ENCODE measurements at regions not wholly inside any gene's neighbourhood (a gene's known extent, or its start where the extent isn't known, plus 50 kb on each side); places are given as distances from the start of the nearest gene placed in this dataset.

DNA sequence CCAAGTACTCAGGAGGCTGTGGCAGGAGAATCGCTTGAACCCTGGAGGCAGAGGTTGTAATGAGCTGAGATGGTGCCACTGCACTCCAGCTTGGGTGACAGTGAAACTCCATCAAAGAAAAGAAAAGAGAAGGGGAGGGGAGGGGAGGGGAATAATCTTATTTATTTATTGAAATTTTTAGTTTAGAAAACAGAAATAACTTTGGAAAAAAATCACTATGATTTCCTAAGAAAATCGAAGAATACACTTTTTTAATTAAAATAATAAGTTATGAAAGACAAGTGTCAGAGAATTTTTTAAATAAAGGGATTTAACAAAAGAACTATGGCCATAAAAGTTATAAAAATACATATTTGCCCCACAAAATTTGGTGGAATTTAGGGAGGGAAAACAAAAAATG is 836.9 kb upstream of the HS3ST1 start:
- no peak for DNase-seq

DNA sequence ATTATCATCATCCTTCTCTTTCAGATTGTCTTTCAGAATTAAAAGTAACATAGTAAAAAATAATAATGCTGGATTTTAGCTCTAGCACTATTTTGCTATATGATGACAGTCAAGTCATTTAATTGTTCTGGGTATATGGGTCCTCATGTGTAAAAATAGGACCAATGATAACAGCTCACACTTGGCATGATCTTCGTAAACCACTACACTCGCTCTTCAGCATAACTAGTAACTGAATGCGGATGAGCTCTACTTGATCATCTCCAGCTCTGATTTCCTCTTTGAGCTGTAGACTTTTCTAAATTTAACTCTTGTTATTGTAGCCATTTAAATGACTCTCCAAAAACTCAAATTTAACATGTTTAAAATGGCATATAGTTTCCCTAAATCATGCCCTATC is 831.8 kb upstream of the HS3ST1 start:
- no peak for DNase-seq

DNA sequence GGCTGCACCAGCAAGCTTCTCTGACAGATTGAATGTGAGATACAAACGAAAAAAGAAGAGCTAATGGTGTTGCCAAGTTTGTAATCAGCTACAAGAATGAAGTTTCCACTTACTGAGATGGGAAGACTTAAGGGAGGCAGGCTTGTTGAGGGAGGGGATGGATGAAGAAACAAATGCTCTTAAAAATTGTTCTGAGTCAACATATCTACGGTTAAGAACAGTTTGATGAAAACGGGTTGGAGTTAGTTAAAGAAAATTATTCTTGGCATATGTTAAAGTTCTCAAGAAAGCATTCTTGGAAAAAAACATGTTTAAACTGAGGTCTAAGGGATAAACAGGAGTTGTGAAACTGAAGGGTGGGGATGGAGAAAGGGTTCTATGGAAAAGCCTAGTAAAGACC is 816.3 kb upstream of the HS3ST1 start:
- no peak for DNase-seq

DNA sequence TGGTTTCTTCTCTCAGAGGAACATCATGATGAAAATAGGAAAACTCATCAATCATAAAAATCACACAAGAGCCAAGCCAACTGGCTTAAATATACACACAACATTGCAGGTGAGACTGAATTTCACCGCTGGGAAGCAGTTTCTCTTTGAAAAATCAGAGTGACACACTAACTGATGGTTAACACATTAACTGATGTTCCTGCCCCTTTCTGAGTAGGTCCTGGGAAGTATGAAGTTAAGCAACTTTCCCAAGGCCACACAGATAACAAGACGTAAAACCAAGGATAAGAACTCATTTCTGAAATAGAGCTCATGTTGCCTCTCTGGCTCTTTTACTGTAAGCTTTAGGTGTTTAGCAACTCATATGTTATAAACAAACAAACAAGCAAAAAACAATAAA is 813.7 kb upstream of the HS3ST1 start:
- no peak for DNase-seq

DNA sequence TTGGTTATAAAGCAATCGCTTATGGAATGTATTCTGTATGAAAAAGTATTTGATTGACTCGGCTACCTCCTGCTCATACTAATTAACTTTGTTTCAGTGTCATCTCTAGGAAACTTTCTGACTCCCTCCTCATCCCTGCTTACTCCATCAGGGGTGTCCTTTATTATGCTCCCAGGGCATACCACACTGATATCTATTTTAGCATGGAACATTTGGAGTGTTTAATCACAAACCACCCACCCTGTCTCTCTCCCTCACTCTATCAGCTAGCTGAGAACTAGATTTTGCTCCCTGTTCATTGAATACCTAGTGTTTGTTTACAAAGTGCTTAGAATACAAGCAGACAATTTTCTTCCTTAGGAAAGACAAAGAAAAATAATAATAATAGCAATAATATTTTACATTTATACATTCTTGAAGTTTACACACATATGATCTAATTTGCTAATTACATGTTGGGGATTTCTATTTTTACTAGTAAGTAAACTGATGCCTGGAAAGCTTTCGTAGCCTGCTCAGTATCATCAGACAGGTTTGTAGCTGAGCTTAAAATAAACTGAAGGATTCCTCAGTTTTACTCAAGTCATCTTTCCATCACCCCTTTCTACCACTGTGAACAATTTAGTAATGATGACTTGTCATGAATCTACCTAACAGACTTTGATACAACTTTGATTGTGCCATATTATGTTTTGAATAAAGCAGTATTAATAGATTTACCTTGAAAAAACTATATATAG is 811.4 kb upstream of the HS3ST1 start:
- no peak for DNase-seq

DNA sequence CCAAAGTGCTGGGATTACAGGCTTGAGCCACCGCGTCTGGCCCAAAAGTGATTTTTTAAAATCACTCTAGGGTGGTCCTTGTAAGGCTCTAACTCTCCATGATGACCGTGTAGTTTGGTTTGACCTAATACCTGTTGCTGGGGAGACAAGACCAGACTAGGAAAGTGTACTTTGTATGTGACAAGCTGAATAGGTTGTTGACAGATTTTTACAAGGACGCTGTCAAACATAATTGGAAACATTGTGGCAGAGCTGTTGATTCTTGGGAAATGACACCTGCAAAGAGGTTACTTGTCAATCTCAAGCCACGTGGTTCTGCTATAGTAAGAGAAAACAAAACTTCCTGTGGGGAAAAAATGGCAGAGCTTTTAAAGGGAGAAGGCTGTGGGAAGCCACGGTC is 802.4 kb upstream of the HS3ST1 start:
- DNase-seq, result no peak

GRCh38 chr4:12221031-12221430 is 792.3 kb upstream of the HS3ST1 start:
- no peak for DNase-seq

DNA sequence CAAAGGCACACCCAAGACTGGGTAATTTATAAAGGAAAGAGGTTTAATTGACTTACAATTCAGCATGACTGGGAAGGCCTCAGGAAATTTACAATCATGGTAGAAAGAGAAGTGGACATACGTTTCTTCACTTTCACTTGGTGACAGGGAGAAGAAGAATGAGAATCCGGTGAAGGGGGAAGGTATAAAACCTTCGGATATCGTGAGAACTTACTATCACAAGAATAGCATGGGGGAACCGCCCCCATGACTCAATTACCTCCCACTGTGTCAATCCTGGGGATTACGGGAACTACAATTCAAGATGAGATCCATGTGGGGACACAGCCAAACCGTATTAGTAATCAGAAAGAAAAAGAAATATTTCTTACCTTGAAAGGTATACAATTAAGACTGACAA is 782.9 kb upstream of the HS3ST1 start:
- DNase-seq, result no peak

GRCh38 chr4:12207396-12207795 is 778.7 kb upstream of the HS3ST1 start:
- no peak for DNase-seq

DNA sequence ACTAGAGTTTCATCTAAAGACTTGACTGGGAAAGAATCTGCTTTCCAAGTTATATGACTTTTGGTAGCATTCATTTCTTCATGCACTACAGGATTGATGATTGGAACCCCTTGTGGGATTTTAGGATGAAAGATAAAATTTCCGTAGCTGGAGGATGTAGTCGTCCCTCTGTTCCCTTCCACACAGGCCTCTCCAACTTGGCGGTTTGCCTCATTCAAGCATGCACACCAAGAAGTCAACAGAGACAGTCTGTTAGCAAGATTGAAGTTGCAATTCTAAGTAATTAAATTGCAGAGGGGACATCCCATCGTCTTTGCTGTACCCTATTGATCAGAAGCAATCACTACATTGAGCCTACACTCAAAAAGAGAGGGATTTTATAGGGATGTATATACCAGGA is 777.4 kb upstream of the HS3ST1 start:
- DNase-seq, result no peak

GRCh38 chr4:12203945-12204344 is 775.3 kb upstream of the HS3ST1 start:
- no peak for DNase-seq

DNA sequence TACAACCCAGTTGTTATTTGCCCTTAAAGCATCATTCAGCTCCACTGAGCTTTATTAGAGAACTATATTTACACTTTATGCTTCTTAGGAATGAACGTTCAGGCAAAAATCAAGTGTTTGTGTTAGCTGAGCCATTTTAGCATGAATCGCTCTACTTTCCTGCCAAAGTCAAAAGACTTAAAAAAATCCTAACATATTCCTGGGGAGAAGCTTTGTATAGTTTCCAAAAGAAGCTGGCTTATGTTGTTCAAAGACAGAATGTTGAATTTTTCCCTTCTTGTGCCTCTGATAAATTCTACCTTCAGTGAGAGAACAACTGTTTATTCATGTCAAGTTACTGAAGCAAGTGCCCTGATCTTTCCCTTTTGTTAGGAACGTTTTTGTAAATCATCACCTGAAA is 771.5 kb upstream of the HS3ST1 start:
- no peak for DNase-seq

GRCh38 chr4:12186526-12186925 is 757.8 kb upstream of the HS3ST1 start:
- no peak for DNase-seq

DNA sequence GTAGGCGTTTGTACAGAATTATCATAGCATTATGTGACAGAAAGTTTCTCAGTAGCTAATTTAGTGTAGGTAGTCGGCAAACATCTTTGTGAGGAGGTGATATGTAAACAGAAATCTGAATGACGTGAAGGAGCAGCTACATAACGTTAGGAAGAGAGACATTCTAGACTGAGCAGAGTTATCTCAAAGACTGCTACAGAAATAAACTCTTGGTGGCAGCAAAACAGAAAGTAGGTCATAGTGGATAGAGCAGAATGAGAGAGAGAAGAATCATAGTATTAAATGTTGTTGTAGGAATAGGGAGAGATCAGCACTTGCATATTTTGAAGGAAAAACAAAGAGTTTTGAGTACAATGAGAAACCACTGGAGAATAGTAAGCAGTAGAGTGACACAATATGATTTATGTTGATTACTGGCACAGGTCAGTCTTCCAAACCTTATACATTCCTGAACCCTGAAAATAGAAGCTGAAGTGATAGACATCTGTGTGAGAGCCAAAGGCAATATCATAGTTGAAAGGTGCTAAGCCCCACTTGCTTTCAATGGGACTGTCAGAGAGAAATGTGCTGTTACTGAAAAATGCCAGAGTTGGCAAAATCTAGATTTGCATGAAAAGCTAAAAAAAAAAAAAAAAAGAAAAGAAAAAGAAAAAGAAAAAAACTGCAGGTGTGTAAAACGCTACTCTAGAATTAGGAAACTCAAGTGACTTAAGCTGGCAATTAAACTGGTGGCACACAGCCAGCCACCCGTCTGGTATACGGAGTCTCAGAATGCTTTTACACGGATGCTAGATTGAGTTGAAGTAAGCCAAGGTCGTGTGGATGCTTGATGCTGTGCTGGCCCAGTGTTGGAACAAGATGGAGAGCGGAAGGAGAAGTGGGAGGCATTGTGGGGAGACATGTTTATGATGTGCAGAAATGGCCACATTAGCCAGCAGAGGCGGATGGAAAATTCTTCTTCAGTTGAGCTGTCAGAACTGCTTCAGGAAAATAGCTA is 750.2 kb upstream of the HS3ST1 start:
- DNase-seq, result peak; percentile 34

DNA sequence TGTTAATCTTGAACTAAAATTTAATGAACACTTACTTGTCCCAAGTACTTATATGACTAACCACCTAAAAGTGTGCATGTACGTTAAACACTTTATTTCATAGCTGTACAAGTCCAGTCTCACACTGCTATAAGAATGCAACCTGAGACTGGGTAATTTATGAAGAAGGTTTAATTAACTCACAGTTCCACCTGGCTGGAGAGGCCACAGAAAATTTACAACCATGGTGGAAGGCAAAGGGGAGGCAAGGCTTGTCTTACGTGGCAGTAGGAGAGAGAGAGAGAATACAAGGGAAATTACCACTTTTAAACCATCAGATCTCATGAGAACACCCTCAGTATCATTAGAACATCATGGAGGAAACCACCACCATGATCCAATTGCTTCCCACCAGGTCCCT is 748.7 kb upstream of the HS3ST1 start:
- no peak for DNase-seq

DNA sequence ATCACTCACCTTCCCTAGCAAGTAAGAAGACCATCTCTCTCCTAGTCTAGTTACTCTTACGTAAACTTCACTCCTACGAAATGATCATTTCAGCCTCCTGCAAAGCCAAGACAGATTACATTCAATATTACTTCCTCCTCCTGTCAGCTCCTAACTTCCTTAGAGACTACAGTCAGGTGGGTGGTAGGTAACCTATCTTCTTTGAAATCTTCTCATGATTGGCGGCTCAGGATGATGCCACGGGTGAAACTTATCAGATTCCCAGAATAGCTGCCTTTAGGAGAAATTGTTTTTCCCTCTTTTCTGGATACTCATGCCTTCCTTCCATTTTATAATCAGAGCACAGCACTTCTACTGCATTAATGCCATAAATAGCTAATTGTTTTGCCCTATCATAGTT is 744.8 kb upstream of the HS3ST1 start:
- DNase-seq, result no peak

- DNase-seq, result no peak
These were observed 743.7 kb upstream of the HS3ST1 start for GRCh38 chr4:12172198-12172973.

GRCh38 chr4:12170308-12170707 is 741.6 kb upstream of the HS3ST1 start:
- no peak for DNase-seq

GRCh38 chr4:12165616-12166015 is 736.9 kb upstream of the HS3ST1 start:
- DNase-seq, result no peak

- no peak for DNase-seq
These were observed 717.6 kb upstream of the HS3ST1 start for GRCh38 chr4:12146339-12146738.

GRCh38 chr4:12145768-12146167 is 717.1 kb upstream of the HS3ST1 start:
- no peak for DNase-seq

DNA sequence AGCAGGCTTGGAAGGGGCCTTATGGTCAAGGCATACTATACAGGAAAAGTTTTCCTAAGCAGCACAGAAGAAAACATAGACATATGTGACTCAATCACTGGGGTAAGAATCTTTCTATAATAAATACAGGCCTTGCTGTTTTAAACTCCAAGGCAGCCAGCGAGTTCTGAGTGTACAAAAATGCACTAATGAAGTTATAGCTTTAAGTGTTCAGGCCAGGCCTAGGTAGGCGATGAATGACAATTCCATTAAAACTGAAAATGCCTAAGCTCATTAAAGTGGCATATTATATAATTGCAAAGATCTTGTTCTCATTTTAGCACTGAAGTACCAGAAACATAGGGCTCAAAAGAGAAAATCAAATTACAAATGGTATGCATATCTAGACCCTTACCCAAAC is 716.4 kb upstream of the HS3ST1 start:
- no peak for DNase-seq

DNA sequence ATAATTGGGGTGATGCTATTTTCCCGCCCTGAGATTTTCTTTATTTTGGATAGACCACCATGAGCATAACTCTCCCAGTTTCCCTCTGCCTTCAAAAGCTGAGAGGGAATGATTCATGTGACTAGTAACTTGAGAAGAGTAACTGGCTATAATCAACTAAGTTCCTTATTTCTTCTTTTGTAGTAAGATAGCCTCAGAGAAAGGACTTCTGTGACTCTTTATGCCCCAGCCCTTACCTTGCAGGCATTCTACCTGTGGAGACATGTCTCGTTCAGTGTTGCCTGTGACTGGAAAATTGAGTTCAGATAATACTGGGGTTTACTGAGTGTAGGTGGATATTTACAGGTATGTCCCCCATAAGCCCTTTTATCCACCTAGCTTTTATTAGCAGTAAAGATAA is 715.4 kb upstream of the HS3ST1 start:
- DNase-seq, result no peak

Measured in NCI-H1105 treated with DMSO at 0.1 percent for 48 hours (cell line).